CD4-positive, alpha-beta T cell treated with Interleukin-4 for 4 hours (primary cell): ENCODE measurements at regions not wholly inside any gene's neighbourhood (a gene's known extent, or its start where the extent isn't known, plus 50 kb on each side); places are given as distances from the start of the nearest gene placed in this dataset.
"Not testable (repeated sequence)": the region's sequence is repeated elsewhere in the genome, so short reads cannot be mapped to it uniquely, and the experiment has no call there.

Experiments used
- DNase-seq: peaks from one replicate; pipeline ENCODE4 v3.0.0-alpha.2; 2020

DNA sequence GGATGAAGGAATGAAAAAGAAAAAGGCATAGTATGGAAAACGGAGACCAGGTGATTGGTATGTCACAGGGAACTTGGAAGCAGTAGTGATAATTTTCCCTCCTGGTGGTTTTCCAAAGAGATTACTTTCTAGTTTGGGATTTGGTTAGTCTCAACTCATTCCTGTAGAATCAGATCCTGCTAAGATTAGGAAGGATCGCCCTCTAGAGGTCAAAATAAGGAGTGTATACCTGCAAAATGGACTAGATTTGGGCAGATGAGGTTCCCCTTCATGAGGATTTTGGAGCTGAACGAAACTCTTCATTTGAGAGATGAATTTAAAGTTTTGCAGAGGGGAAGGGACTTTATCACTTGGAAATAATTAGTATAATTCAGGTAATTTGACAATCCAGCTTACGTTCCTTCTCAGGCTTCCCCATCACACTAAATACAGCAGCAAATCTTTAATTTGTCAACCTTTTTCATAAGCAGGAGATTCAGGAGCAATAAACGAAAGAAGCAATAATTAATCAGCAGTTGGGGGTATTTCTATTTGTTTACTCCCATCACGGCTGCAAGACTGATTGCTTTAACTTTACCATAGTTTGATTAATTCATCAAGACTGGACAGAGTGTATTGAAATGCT is 65.2 kb downstream of the CCDC195 start:
- DNase-seq = peak; percentile 54

DNA sequence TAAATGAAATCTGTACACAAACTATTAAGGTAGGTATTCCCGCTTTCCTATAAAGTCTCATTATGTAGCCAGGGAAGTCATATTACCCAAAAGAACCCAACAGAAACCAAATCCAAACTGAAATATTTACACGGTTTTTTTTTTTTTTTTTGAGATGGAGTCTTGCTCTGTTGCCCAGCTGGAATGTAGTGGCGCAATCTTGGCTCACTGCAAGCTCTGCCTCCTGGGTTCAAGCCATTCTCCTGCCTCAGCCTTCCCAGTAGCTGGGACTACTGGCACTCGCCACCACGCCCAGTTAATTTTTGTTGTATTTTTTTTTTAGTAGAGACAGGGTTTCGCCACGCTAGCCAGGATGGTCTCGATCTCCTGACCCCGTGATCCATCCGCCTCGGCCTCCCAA is 62.5 kb upstream of the CUL3 start:
- DNase-seq = not testable (repeated sequence)

DNA sequence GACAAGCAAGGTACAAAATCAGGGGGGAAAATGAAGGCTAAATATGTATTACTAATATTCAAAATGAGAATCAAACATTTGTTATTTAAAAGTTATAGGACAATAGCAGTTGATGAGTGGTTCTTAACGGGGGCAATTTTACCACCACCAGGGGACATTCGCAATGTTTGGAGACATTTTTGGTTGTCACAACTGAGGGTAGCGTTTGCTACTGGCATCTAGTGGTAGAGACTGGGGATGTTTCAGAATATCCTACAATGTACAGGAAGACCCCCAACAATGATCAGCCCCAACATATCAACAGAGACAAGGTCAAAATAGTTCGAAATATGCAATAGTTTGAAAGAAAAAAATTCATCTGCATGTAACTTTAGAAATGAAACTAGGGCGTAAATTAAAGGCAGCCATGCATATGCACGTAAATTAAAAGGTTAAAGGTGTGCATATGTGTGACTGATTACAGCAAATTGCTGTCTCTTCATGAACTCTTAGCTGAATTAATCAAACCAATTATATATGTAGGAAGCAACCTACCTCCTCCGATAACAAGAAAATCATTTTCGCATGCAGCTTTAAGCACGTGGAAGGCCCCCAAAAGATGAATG is 61.2 kb upstream of the CUL3 start:
- DNase-seq = peak; percentile 15

DNA sequence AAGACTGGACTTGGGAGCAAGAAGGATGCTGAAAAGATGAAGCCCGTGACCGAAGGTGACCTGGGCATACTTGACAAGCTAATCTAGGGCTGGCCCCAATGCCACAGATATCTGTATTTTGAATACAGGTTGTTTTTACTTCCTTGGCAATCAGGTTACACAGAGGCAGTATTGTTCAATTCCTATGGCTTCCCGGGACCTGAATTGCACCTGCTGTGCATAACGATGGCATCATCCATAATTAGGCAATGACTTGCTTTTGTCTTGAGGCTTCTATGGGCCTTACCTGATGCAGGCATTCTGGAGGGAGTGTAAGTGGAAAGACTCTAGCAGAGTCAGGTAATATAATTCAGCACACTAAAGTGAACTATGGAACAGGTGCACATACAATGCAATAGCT is 60.6 kb upstream of the CUL3 start:
- DNase-seq = no peak

DNA sequence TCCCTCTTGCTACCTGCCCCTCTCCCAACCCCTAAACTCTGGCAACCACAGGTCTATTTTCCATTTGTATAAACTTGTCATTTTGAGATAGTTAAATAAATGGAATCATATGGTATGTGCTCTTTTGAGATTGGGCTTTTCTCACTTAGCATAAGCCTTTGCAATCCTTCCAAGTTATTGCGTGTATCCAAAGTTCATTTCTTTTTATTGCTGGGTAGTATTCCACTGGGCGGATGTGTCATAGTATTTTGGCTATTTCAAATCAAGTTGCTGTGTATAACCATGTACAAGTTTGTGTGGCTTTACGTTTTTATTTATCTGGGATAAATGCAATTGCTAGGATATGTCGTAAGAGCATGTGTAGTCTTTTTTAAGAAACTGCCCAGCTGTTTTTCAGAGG is 55.5 kb upstream of the CUL3 start:
- DNase-seq = no peak

DNA sequence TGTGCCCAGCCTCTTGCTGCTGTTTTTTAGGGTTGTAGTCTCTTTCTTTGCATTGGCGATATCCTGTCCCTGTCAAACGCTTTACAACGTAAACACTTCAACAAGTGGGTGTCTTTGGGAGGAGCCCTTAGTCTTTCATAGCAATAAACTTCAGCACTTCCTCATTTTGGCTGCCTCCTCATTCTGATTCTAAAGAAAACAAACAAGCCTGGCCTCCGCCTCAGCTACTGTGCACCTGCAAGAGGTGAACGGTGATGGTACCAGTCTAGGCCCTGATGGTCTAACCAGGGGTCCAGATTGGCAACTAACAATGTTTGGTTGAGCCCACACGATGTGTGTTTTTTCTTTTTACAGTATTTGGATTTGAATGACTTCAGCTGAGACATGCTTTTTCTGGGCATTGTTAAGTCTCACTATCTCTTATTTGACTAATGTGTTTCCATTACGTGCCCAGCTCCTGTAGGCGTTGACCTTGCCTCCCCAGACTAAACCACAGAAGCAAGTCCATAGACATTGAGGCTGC is 53.2 kb upstream of the CUL3 start:
- peak; percentile 5 for DNase-seq
